ENCODE measurements at regions not wholly inside any gene's neighbourhood (a gene's known extent, or its start where the extent isn't known, plus 50 kb on each side); places are given as distances from the start of the nearest gene placed in this dataset.

GRCh38 chr2:175837046-175837445, 165.0 kb downstream of the LNPK start:
- TF ChIP-seq CTCF (IDR thresholded peaks at IDR 0.05; ENCODE audit: insufficient read depth, low read length) (no peak), POLR2AphosphoS5 (IDR thresholded peaks at IDR 0.05; ENCODE audit: low read depth) (no peak)

Measured in HL-60 (cell line).